Transverse colon (tissue), 4 donors: ENCODE measurements at regions not wholly inside any gene's neighbourhood (a gene's known extent, or its start where the extent isn't known, plus 50 kb on each side); places are given as distances from the start of the nearest gene placed in this dataset.
"Not testable (repeated sequence)": the region's sequence is repeated elsewhere in the genome, so short reads cannot be mapped to it uniquely, and the experiment has no call there.

Experiments
- CTCF ChIP-seq, 5 experiments: fragments of 200-600 bp in 3 of 5; fragments of 450-650 bp in 2 of 5; sonication (generic) in 3 of 5; IDR thresholded peaks; 1 replicate in 2 of 5; 2 replicates in 3 of 5; pipeline ENCODE4 v1.5.1; 2016 to 2017; ENCODE audit warnings: antibody characterized with exemption in 5 of 5, inconsistent platforms in 3 of 5, mild to moderate bottlenecking in 2 of 5, moderate library complexity in 1 of 5
- EP300 ChIP-seq: sonication (generic); formaldehyde crosslinking; IDR thresholded peaks from one replicate; pipeline ENCODE4 v1.6.1; 2017; ENCODE audit warnings: antibody characterized with exemption, low read depth
- POLR2A ChIP-seq: fragments of 450-650 bp; IDR thresholded peaks from one replicate; pipeline ENCODE4 v1.6.1; 2016; ENCODE audit warnings: antibody characterized with exemption, mild to moderate bottlenecking, moderate library complexity
- POLR2AphosphoS5 ChIP-seq, 3 donors: sonication (generic); formaldehyde crosslinking; IDR thresholded peaks; one replicate each; pipeline ENCODE4 v1.6.1; 2016; ENCODE audit warnings: antibody characterized with exemption in 3 of 3

- not testable (repeated sequence) for TF ChIP-seq POLR2A; CTCF (IDR thresholded peaks at IDR 0.05); POLR2AphosphoS5 (IDR thresholded peaks at IDR 0.05); EP300
Observed at GRCh38 chr11:22518344-22518743, 107.3 kb downstream of the FANCF start.
